DMS53 treated with DMSO at 0.1 percent for 48 hours (cell line): ENCODE measurements at regions not wholly inside any gene's neighbourhood (a gene's known extent, or its start where the extent isn't known, plus 50 kb on each side); places are given as distances from the start of the nearest gene placed in this dataset.

Experiments
- DNase-seq: peaks from one replicate; lab custom pipeline; 2025; ENCODE audit not compliant: unreplicated experiment; lab: John Stamatoyannopoulos, UW

- DNase-seq, result peak; percentile 63
Measured at GRCh38 chr6:147065786-147066185, 138.4 kb upstream of the STXBP5 start.

GRCh38 chr6:147067184-147067583 is 137.0 kb upstream of the STXBP5 start:
- no peak for DNase-seq

DNA sequence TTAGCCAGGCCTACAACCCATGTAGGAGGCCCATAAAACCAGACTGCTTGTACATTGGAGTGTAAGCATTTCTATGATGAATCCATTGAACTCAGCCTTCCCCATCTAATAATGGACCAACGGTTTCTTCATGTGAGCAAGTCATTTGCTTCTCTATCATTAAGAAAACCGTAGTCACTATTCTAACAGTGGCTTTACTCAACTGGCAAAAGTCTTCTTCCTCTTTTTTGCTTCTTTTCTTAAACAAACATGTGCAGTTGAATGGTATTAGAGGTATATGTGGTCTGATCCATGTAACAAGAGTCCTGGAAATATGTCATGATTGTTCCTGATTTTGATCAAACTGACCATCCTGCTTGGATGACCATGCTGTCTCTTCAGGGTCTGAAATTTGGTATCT is 132.4 kb upstream of the STXBP5 start:
- no peak for DNase-seq

GRCh38 chr6:147075381-147075780 is 128.8 kb upstream of the STXBP5 start:
- DNase-seq, result no peak

DNA sequence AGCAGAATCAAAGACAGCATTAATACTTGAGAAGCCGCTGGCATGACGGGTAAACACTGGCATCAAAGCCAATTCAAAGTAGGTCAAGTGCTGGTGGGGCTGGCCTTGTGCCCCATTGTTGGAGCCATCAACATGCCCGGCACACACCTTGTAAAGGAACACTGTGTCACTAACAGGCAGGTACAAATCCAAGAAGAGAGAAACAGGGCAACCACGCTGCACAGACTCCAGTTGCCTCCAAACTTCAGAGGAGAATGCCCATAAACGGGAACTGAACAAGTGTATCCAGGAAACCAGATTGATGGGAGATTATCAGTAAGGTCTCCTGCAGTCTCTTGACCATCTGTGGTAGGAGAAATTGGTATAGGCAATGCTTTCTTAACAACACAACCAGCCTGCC is 127.0 kb upstream of the STXBP5 start:
- peak; percentile 52 for DNase-seq

GRCh38 chr6:147078106-147078505 is 126.1 kb upstream of the STXBP5 start:
- no peak for DNase-seq

DNA sequence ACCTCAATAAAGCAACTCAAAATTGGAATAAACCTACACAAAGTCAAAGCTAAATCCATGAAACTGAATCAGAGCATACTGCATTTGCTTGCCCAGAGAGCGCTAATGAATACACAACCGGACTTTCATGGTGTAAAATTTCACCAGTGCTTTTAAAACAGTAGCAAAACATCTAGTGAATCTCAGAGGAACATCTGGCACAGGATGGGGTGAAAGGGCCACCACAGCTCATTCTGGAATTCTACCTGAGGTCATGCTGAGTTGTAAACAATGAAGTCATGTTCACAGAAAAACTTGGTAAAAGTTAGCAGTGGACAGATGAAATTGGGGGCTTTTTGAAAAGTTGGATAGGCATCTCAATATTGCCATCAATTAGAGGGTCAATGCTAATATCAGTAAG is 125.6 kb upstream of the STXBP5 start:
- no peak for DNase-seq

- DNase-seq, result peak; percentile 78
Measured at GRCh38 chr6:147080225-147080624, 124.0 kb upstream of the STXBP5 start.

DNA sequence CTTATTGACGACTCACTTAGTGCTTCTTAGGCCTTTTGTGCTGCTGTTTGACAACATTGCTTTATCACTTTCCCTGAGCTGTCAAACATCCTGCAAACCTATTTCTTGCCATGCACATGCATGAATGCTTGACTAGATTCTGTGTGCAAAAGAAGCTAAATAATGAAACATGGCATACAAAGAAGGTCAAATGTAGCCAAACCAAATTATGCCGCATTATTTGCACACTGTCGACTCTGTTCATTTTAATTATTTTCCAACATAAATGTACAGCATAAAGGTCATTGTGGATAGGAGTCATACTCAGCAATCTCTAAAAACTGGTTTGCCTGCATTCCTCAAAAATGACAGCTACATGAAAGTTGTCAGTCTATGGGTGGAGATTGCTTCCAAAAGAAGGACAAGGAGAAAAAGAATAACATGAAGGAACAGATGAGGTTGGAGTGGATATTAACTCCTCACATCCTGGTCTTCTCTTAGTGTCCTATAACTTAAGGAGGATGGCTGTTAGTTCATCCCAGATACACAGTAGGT is 123.1 kb upstream of the STXBP5 start:
- peak; percentile 19 for DNase-seq

- no peak for DNase-seq
Measured at GRCh38 chr6:147087641-147088040, 116.6 kb upstream of the STXBP5 start.

DNA sequence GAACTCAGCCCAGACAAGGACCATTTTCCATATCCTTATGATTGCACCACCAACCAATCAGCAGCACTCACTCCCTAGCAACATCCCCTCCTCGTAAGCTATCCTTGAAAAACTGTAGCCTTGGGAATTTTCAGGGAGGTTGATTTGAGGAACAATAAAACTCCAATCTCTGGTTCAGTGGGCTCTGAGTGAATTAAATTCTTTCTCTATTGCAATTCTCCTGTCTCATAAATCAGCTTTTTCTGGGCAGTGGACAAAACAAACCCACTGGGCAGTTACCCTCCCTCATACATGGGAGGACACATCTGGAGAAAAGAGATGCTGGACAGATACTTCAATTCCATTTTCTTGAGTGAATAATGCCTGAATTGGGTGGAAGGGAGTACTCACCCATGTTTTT is 115.4 kb upstream of the STXBP5 start:
- DNase-seq, result no peak

DNA sequence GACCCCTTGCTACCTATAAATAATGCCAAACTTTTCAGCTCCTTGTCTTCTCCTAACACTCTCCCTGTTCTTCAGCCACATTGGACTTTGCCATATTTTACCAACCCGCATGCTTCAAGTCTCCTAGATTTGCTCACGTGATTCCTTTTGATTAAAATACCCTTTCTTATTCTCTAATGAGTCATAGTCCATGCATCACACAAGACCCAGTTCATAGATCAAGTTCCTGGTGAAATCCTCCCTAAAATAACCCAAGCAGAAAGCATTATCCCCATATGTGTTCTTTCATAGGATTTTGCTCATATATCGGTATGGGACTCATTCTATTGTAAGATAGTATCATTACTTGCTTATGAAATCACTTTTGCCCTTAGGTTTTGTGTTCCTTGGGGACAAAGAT is 108.9 kb upstream of the STXBP5 start:
- DNase-seq, result no peak

GRCh38 chr6:147099974-147100373 is 104.2 kb upstream of the STXBP5 start:
- DNase-seq, result no peak

DNA sequence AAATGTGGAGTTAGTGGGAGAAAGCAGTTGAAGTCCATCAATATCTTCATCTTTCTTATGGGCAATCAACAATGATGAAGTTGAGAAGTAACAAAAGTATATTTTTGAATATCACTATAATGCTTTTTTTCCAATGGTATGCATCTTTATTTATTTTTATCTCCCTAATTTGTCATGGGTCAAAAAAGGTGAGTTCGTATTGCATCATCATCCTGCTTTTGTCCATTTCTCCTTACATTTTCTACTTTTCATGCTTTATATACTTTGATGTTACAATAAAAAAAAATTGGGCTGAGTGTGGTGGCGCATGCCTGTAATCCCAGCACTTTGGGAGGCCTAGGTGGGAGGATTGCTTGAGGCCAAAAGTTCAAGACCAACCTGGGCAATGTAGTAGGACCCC is 101.2 kb upstream of the STXBP5 start:
- DNase-seq, result no peak

DNA sequence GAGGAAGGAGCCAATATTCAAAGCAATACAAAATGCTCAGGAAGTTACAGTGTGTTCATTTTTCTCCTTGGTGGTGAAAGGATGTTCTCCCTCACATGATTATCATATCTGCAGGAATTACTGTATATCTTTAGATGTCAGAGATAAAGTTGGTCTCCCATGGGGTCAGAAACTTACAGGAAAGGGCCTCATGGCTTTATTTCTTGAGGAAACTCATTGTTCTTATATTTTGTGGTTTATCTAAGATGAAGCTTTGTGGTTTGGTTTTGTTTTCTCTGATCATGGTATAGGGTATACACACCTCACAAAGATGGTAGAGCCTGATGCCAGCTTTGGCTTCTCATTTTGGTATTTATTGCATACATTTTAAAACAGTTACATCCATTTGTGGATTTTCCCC is 100.5 kb upstream of the STXBP5 start:
- no peak for DNase-seq

DNA sequence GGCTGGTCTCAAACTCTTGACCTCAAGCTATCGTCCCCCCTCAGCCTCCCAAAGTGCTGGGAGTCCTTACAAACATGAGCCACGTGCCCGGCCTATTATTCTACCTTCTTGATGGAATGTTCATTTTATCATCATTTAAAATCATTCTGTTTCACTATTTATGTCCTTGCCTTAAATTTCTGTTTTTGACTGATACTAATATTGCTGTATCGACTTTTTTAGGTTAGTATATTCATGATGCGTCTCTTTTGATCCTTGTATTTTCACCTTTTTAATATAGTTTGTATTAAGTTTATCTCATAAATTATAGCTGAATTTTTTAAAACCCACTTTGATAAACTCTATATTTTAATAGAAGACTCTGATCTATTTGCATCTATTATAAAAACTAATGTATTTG is 98.4 kb upstream of the STXBP5 start:
- no peak for DNase-seq

DNA sequence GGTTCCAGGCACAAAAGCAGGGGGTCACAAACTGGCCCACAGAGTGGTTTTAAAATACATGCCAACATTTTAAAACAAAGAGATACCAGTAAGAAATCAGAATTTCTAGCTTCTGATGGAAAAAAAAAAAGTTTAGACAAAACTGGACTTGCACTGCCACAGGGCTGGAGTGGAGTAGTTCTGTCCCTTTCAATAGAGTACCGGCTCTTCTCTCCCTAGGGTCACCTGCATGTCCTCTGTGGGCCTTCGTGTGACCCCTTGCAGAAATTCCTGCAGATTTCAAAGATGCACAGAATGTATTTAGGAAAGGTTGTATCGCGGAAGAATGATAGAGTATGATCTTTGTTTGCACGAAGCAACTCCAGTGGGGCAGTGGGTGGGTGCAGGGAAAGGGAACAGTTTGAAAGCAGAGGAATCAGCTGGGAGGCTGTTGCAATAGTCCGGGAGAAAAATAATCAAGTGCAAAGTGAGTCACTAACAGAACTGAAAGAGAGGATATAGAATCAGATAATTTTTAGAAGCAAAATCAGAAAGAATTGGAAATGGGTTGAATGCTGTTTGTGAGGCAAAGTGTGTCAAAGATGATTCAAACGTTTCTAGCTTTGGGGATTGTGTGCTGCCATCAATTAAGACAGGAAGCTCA is 97.3 kb upstream of the STXBP5 start:
- no peak for DNase-seq

- peak; percentile 22 for DNase-seq
Measured at GRCh38 chr6:147108259-147108910, 95.8 kb upstream of the STXBP5 start.

DNA sequence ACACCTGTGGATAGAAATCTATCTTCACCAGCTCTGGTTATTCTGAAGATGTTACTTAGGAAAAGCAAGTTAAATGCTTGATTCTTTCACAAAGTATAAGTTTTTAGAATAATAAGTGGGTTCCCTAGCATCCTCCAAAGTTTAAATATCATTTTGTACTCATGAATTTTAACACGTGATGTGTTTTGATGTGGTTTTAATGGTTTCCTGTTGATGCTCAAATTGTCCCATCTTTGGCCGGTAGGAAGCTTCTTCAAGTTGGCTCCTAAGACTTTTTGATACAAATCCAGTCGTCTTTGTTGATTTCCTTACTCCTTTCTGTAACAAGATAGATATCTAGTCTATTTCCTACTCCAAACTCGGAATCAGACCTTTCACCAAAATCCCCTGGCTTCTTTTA is 94.5 kb upstream of the STXBP5 start:
- DNase-seq, result no peak

GRCh38 chr6:147116056-147116455 is 88.2 kb upstream of the STXBP5 start:
- no peak for DNase-seq

- DNase-seq, result no peak
Measured at GRCh38 chr6:147117011-147117410, 87.2 kb upstream of the STXBP5 start.

DNA sequence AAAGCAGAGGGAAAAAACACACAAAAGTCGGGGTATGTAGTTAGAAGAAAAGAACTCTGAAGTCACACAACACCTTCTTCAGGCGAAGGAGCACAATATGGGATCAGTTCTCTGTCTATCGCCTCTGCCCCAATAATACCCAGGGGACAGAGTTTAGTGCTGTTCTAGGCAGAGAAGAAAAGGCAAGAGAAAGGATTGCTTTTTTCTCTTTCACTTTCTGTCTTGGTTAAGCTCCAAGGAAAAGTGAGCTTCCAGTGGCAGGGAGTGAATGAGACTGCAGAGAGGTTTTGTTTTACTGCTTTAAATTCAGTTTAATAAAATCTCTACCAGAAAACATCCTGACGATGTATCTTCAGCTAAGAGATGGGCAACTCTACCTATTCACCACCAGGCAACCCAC is 86.6 kb upstream of the STXBP5 start:
- no peak for DNase-seq

DNA sequence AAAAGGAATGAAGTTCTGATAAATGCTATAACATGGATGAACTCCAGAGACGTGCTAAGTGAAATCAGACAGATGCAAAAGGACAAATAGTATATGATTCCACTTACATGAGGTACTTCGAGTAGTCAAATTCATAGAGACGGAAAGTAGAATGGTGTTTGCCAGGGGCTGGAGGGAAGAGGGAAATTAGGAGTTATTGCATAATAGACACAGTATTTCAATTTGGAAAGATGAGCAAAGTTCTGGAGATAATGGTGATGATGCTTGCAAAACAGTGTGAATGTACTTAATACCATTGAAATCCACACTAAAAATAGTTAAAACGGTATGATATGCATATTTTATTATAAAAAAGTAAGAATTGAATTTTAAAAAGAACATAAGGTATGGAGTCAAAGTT is 84.9 kb upstream of the STXBP5 start:
- DNase-seq, result no peak
